GM12865 (cell line): ENCODE measurements at regions not wholly inside any gene's neighbourhood (a gene's known extent, or its start where the extent isn't known, plus 50 kb on each side); places are given as distances from the start of the nearest gene placed in this dataset.
"Not testable (repeated sequence)": the region's sequence is repeated elsewhere in the genome, so short reads cannot be mapped to it uniquely, and the experiment has no call there.

Source experiments
- DNase-seq: peaks from one replicate; pipeline ENCODE4 v3.0.0; 2010; ENCODE audit warnings: low read depth
- H3K4me3 ChIP-seq: 2 replicates; pipeline ENCODE4 v1.5.1; 2011; ENCODE audit warnings: mild to moderate bottlenecking, low read depth, low read length, control low read depth
- CTCF ChIP-seq: IDR thresholded peaks from 2 replicates; pipeline ENCODE4 v1.5.1; 2011; ENCODE audit warnings: low read length, control low read depth, low read depth, inconsistent platforms; ENCODE audit not compliant: insufficient read depth; ENCODE audit errors: missing control alignments

- no peak for DNase-seq
- H3K4me3 ChIP-seq = no peak overlapping the region
- no peak for TF ChIP-seq CTCF
Observed at GRCh38 chr6:37089783-37090182, 80.2 kb upstream of the PIM1 start.

- not testable (repeated sequence) for H3K4me3 ChIP-seq, DNase-seq
Observed at GRCh38 chr6:37091104-37091503, 78.8 kb upstream of the PIM1 start.

- not testable (repeated sequence) for DNase-seq, H3K4me3 ChIP-seq
Observed at GRCh38 chr6:37091586-37091985, 78.4 kb upstream of the PIM1 start.

- no peak for DNase-seq
- H3K4me3 ChIP-seq = no peak overlapping the region
- no peak for TF ChIP-seq CTCF
Observed at GRCh38 chr6:37092923-37093727, 76.8 kb upstream of the PIM1 start.

- no peak for TF ChIP-seq CTCF
- no peak for DNase-seq
- H3K4me3 ChIP-seq = no peak overlapping the region
Observed at GRCh38 chr6:37093728-37094069, 76.3 kb upstream of the PIM1 start.

GRCh38 chr6:37095997-37096396, 74.0 kb upstream of the PIM1 start:
- no peak for TF ChIP-seq CTCF
- no peak for DNase-seq
- no peak overlapping the region for H3K4me3 ChIP-seq

GRCh38 chr6:37097335-37097734, 72.6 kb upstream of the PIM1 start:
- no peak for TF ChIP-seq CTCF
- no peak for DNase-seq
- no peak overlapping the region for H3K4me3 ChIP-seq

- TF ChIP-seq CTCF = no peak
- no peak overlapping the region for H3K4me3 ChIP-seq
- DNase-seq = no peak
Observed at GRCh38 chr6:37099442-37099841, 70.5 kb upstream of the PIM1 start.
